Ramos (cell line): ENCODE measurements at regions not wholly inside any gene's neighbourhood (a gene's known extent, or its start where the extent isn't known, plus 50 kb on each side); places are given as distances from the start of the nearest gene placed in this dataset.

ENCODE experiments used
- in situ Hi-C: fragments of 300-500 bp; cut with MboI; formaldehyde crosslinking; loops from one replicate; pipeline ENCODE4 v1.14.3; 2022; ENCODE audit warnings: low sequenced_read_pairs; ENCODE audit not compliant: unreplicated experiment

DNA sequence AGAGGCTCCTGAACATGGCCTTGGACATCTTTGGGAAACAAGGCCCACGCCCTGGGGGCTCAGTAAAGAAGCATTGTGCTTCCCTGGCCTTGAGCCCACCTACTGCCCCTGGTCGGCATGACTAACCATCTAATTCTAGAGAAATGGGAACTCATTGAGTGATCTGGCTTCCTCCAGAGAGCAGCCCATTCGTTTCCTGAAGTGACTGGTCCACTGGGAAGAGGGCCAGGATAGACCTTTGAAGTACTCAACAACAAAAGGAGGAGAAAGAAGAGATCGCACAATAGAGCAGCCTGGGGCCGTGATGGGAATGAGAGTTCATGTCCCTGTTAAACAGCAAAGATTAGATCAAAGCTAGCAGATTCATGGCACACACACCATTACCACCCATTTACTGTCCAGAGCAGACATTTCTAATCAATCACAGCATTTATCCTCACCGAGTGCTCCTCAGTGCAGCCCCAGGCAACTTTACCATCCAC lies 514.4 kb upstream of the PROK2 start:
- in situ Hi-C loops = no loop called here

- in situ Hi-C loops = no loop called here
These were observed 513.5 kb upstream of the PROK2 start for GRCh38 chr3:72298201-72299152.

DNA sequence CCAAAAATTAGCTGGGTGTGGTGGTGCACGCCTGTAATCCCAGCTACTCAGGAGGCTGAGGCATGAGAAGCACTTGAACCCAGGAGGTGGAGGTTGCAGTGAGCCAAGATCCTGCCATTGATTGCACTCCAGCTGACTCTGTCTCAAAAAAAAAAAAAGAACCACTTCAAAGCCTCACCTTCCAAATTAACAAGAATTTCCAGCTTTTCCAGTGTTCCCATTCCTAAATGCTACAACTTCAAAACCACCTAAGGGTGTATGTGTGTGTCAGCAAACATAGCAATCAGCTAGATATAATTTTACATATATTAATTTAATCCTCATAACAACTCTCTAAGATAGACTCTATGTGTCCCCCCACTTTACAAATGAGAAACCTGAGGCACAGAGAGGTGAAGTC lies 512.5 kb upstream of the PROK2 start:
- in situ Hi-C loops = no loop called here

- in situ Hi-C loops = no loop called here
These were observed 511.6 kb upstream of the PROK2 start for GRCh38 chr3:72296477-72297111.

GRCh38 chr3:72295962-72296450 lies 511.1 kb upstream of the PROK2 start:
- in situ Hi-C loops = no loop called here

DNA sequence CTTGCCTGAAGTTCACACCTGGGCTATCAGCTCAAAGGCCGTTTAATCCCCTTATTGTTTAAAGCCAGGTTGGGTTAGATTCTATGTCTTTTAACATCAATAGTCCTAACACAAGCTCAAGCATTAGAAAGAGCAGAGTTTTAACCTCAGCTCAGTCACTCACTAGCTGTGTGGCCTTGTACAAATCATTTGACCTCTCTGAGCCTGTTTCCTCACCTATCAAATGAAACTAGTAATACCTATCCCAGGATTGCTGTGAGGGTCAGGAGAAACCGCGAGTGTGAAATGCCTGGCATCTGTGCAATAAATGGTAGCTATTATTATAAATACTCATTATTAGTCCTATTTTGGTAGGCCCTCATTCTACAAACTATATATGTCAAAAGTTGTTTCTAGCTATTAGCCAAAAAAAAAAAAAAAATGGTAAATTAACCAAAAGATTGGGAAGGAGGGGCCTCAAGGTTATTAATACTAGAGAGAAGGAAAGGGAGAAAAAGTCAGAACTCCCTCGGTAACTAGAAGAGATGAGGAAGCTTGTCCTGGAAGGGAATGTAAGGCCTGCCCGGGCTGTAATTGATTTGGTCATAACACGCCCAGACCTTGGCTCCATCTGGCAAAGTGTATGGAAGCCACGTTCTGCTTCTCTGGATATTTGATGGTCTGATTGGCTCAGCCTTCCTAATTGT lies 510.5 kb upstream of the PROK2 start:
- in situ Hi-C loops = no loop called here

- in situ Hi-C loops = no loop called here
These were observed 506.1 kb upstream of the PROK2 start for GRCh38 chr3:72290859-72291638.

DNA sequence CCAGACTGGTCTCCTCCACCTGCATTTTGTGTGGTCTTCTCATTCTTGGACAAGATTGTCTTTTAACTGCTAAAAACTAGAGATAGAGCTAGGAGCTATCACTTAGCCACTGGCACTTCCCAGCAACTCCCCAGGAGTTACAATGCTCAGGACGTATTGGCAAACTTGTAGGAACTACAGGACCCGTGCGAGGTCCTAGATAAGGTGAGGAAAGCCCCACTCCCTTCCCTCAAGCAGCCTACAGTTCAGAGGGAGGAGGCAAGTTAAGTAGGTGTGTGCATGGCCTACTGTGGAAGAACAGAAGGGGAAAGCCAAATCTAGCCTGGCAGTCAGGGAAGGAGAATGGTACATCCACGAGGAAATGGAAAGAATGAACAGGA lies 504.7 kb upstream of the PROK2 start:
- in situ Hi-C loops = no loop called here

- in situ Hi-C loops = no loop called here
These were observed 504.2 kb upstream of the PROK2 start for GRCh38 chr3:72288955-72289691.

GRCh38 chr3:72287956-72288355 lies 503.0 kb upstream of the PROK2 start:
- in situ Hi-C loops = no loop called here

GRCh38 chr3:72285502-72285901 lies 500.6 kb upstream of the PROK2 start:
- in situ Hi-C loops = no loop called here

DNA sequence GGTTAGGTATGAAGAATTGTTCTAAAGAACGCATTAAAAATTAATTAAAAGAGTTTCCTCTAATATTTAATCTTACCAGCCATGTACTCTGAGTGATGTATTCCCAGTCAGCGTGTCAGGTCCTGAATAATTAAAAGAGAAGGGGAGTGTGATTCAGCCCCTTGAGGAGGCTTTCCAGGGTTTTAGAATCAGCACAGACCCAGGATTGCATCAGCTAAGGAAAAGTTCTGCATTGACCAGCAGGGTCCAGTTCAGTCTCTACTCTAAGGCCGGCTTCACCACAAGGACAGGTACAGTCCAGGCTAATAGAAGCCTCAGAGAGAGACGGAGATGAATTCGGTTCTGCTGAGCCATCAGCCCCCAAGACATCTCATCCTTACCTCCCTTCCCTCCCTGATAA lies 499.5 kb upstream of the PROK2 start:
- in situ Hi-C loops = no loop called here

- in situ Hi-C loops = no loop called here
These were observed 498.0 kb upstream of the PROK2 start for GRCh38 chr3:72282918-72283317.

GRCh38 chr3:72281551-72281950 lies 496.6 kb upstream of the PROK2 start:
- in situ Hi-C loops = no loop called here

GRCh38 chr3:72280876-72281275 lies 495.9 kb upstream of the PROK2 start:
- in situ Hi-C loops = no loop called here

DNA sequence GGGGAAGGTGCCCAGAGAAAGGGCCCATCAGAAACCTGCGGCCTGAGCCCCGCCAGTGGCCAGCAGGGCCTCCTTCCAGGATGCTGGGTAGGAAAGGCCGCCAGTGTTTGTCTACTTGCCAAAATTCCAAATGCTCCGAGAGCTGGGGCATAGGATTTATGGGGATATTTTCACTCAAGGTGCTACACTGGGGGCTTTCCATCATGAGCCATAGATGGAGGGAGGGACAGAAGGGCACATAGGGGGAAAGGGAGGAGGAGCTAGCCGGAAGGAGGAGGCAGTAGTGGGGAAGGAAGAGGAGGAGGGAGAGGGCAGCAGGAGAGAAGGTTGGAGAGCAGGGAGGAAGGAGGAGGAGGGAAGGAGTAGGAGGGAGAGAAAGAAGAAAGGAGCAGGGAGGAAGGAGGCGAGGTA lies 494.7 kb upstream of the PROK2 start:
- in situ Hi-C loops = no loop called here

DNA sequence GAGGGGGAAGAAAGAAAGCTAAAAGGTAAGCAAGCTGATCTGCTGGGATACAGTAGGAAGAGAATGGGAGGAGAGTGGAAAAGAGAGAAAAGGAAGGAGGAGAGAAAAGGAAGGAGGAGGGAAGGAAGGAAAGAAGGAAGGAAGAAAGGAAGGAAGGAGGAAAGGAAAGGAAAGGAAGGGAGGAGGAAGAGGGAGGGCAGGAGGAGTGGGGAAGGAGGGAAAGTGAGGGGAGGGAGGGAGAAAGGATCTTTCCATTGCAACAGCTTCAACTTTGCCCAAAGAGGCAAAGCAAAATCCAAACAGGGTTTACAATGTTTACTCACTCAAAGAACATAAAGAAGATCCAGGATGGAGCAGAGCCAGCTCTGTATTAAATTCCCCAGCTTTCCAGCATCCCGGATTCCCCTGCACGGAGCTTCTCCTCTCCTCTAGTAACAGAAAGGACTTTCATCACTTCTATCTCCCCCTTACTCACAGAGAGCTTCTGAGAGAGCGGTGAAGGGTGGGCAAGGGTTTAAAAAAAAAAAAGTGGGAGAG lies 494.2 kb upstream of the PROK2 start:
- in situ Hi-C loops = no loop called here

DNA sequence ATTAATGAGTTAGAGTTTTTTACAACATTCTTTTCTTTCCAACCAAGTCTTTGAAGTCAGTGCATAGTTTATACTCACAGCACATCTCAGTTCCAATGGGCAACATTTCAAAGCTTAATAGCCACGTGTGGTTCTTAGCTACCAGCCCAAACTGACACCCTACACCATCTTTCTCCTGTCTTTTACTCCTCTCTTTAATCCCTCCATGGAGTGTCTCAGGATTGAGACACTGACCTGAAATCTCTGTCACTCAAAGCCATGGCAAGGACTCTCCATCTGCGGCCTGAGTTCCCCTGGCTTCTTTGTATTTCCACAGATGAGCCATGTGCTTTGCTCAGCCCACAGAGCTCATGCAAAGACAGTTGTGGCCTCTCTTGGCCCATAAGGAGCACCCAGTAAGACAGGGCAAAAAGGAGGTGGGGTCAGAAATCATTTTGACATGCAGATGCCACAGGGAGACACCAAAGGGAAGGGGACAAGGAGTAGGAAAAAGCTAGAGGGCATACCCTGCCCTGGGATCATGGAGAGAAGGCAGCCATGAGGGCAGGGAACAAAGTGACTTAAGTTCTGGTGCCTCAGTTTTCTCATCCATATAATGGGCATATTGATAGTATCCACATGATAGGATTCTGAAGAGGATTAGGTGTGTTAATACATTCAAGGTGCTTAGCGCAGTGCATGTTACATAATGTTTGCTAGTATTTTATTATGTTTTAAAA lies 493.6 kb upstream of the PROK2 start:
- in situ Hi-C loops = no loop called here
